GM06990 (cell line): ENCODE measurements at regions not wholly inside any gene's neighbourhood (a gene's known extent, or its start where the extent isn't known, plus 50 kb on each side); places are given as distances from the start of the nearest gene placed in this dataset.

ENCODE experiments used
- DNase-seq: peaks from one replicate; pipeline ENCODE4 v3.0.0-alpha.2; 2011; ENCODE audit not compliant: insufficient read length; ENCODE audit errors: extremely low read depth
- H3K27me3 ChIP-seq: replicated peaks from 2 replicates; pipeline ENCODE4 v1.6.0; 2011; ENCODE audit warnings: low read length; ENCODE audit not compliant: control insufficient read depth, insufficient read depth
- H3K36me3 ChIP-seq: 2 replicates; pipeline ENCODE4 v1.5.1; 2011; ENCODE audit warnings: low read length; ENCODE audit not compliant: control insufficient read depth, insufficient read depth
- H3K4me3 ChIP-seq: replicated peaks from 2 replicates; pipeline ENCODE4 v1.5.1; 2011; ENCODE audit warnings: low read depth, mild to moderate bottlenecking, control low read depth, low read length
- CTCF ChIP-seq: IDR thresholded peaks from 2 replicates; pipeline ENCODE4 v1.5.1; 2011; ENCODE audit warnings: low read length, control low read depth, mild to moderate bottlenecking, inconsistent platforms; ENCODE audit not compliant: insufficient read depth, poor library complexity, severe bottlenecking

DNA sequence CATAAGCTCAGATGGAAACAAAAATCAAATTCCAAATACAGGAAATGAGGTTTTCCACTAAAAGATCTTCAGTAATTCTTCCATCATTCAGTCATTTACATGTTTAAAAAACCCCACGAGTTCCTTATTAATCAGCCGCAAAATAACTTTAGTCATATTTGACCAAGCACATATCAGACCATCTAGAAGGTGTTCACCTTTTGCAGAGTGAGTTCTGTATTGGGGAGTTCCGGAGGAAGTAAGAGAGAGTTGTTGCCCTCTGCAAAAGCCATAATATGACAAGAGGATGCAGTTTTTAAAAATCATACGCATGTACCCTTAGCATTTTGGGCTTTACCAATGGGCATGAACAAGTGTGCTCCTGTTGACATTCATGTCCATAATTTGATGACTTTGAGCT is 61.6 kb downstream of the CCR1 start:
- Histone ChIP-seq H3K36me3 (no peaks in the 10 kb centered on the region), H3K4me3 (no peak overlapping the region), H3K27me3 (no peaks in the 10 kb centered on the region)
- no peak for TF ChIP-seq CTCF
- DNase-seq, result no peak

DNA sequence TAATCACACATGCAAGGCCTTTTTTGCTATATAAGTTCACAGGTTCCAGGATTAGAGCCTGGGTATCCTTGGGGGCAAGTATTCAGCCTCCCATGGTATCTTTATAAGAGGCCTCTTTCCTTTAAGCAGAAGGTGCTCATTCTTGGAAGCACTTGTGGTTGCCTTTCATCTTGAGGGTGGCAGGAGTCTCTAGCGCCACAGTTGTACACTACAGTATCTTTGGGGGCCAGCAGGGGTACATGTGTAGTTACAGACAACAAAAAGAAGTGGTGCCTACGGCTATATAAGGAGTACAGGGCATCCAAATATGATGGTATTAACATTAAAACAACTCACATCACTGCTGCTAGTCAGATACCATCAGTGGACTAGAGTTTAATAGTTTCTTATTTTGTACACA is 62.1 kb downstream of the CCR1 start:
- Histone ChIP-seq H3K36me3 (no peaks in the 10 kb centered on the region), H3K4me3 (no peak overlapping the region), H3K27me3 (no peaks in the 10 kb centered on the region)
- DNase-seq, result no peak
- no peak for TF ChIP-seq CTCF

DNA sequence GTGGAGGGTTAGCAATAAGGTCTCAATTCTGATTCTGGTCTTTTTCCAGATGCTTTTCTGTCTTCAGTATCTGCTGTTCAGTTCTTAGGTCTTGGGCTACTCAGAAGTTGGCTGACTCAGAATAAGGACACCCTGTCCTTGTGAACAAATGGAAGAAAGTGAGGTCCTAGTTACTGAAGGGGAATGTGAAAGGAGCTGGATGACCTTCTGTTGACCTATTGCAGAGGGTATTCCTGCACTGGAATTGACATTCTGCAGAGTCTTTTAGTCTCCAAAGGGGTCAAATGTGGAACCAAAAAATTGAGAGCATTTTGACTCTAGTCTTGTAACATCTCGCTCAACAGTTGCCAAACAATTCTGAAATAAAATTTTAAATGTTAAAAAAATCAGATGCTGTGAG is 63.0 kb downstream of the CCR1 start:
- H3K4me3 ChIP-seq, result no peak overlapping the region
- no peaks in the 10 kb centered on the region for H3K36me3 ChIP-seq
- no peaks in the 10 kb centered on the region for H3K27me3 ChIP-seq
- no peak for DNase-seq
- no peak for TF ChIP-seq CTCF

DNA sequence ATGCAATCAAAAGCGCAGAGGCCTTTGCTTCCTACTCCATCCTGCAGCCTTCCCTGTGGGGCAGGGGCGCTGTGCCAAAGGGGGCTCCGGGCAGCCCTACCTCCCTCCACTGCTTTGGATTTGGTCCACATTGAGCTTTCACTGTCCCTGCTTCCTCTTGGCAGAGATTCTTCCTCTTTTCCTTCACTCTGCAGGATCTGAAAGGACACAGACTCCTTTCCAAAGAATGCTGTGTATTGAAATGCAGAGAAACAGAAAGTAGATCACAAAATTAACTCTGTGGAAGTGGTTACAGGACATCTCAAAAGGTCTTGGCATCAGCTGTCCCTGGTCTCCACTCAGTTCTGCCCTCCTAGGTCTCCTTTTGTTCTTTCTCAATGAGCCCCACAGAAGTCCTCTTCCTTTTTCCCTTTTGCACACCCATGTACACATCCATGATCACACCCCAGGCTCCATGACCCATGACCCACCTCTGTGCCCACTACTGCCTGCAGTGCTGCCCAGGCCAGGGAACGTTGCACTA is 64.1 kb downstream of the CCR1 start:
- TF ChIP-seq CTCF, result no peak

DNA sequence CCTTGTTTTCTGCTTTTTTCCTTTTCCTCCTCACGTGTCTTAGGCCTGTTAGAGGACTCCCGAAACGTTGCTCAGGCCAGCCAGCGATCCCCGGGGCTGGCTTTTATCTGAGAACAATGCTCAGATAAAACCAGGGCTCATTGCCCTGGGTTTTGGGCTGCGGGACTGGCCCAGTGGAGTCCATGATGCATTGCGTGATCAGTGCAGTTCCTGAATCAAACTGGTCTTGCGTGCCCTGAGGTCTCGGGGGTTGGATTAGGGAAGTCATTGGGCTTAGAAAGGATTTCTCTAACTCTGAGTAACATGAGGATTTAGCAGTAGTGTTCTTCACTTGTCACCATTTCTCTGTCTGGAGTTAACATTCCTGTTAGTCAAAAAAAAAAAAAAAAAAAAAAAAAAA is 66.3 kb downstream of the CCR1 start:
- Histone ChIP-seq H3K27me3 (no peaks in the 10 kb centered on the region), H3K36me3 (no peaks in the 10 kb centered on the region), H3K4me3 (no peak overlapping the region)
- TF ChIP-seq CTCF, result no peak
- no peak for DNase-seq

More for the DNA sequence above, 64.1 kb downstream of the CCR1 start:
- no peak overlapping the region for H3K4me3 ChIP-seq
- H3K27me3 ChIP-seq, result no peaks in the 10 kb centered on the region
- DNase-seq, result no peak
- no peaks in the 10 kb centered on the region for H3K36me3 ChIP-seq

DNA sequence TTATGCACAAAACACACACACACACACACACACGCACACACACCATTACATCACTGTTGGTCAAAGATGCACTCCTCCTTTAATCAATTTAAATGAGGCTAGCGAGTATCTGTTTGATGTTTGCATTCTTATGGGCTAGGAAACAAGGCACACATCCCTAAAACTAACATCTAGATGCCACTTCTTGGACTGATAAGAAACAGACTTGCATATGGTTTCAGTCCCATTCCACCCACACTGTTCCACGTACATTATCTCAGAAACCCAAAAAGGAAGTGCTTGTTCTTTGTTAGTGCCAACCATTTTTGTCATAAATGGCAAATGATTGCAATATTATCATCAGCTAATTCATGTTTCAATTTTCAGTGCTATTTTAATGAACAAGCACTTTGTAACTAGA is 69.5 kb downstream of the CCR1 start:
- Histone ChIP-seq H3K27me3 (no peaks in the 10 kb centered on the region), H3K36me3 (no peaks in the 10 kb centered on the region), H3K4me3 (no peak overlapping the region)
- no peak for DNase-seq
- no peak for TF ChIP-seq CTCF
